Heart left ventricle (tissue), 16 donors: ENCODE measurements at regions not wholly inside any gene's neighbourhood (a gene's known extent, or its start where the extent isn't known, plus 50 kb on each side); places are given as distances from the start of the nearest gene placed in this dataset.

Source experiments
- ATAC-seq, 4 donors: fragments of 200-7000 bp; cut with Tn5 transposase; one replicate each; pipeline ENCODE4 v1.9.1; 2020 to 2022; ENCODE audit warnings: moderate library complexity in 4 of 4, mild to moderate bottlenecking in 3 of 4, moderate number of reproducible peaks in 1 of 4
- DNase-seq, 5 donors: peaks; one replicate each; pipeline ENCODE4 v3.0.0-alpha.2; 2020
- H3K27ac ChIP-seq, 12 donors: fragments of 200-600 bp; sonication (generic) in 4 of 12; one replicate each; pipeline versions ENCODE4 v1.5.0 to v1.8.0; 2016 to 2022; ENCODE audit warnings: mild to moderate bottlenecking in 2 of 12
- H3K27me3 ChIP-seq, 9 donors: fragments of 200-600 bp; sonication (generic) in 2 of 9; one replicate each; pipeline versions ENCODE4 v1.5.1 to v1.8.0; 2016 to 2022; ENCODE audit warnings: mild to moderate bottlenecking in 3 of 9
- H3K36me3 ChIP-seq, 9 donors: fragments of 200-600 bp; sonication (generic) in 2 of 9; one replicate each; pipeline versions ENCODE4 v1.5.0 to v1.8.0; 2018 to 2022; ENCODE audit warnings: mild to moderate bottlenecking in 2 of 9
- H3K4me1 ChIP-seq, 12 donors: fragments of 200-600 bp; sonication (generic) in 4 of 12; one replicate each; pipeline versions ENCODE4 v1.5.0 to v1.8.0; 2016 to 2022; ENCODE audit warnings: mild to moderate bottlenecking in 3 of 12
- H3K4me3 ChIP-seq, 12 donors: fragments of 200-600 bp; sonication (generic) in 4 of 12; one replicate each; pipeline versions ENCODE4 v1.5.0 to v1.8.0; 2017 to 2022; ENCODE audit warnings: mild to moderate bottlenecking in 9 of 12, moderate library complexity in 4 of 12
- H3K9me3 ChIP-seq, 12 donors: fragments of 200-600 bp; sonication (generic) in 4 of 12; one replicate each; pipeline versions ENCODE4 v1.5.0 to v1.8.0; 2016 to 2022; ENCODE audit warnings: mild to moderate bottlenecking in 1 of 12
- CTCF ChIP-seq, 12 donors: fragments of 200-600 bp; sonication (generic) in 4 of 12; IDR thresholded peaks; one replicate each; pipeline versions ENCODE4 v1.5.0 to v1.8.0; 2018 to 2022; ENCODE audit warnings: antibody characterized with exemption in 12 of 12, mild to moderate bottlenecking in 5 of 12
- POLR2A ChIP-seq, 2 donors: fragments of 450-650 bp; IDR thresholded peaks; one replicate each; pipeline ENCODE4 v1.6.1; 2017; ENCODE audit warnings: antibody characterized with exemption in 2 of 2, mild to moderate bottlenecking in 2 of 2, moderate library complexity in 2 of 2
- WGBS, 4 donors: extraction: QIAGEN DNeasy Blood & Tissue Kit in 2 of 4; methylation state at CpG; one replicate each; pipeline versions ENCODE4 v1.1.5 to v1.1.7; 2013 to 2018; 5-methylcytosine and 5-hydroxymethylcytosine counted together
- intact Hi-C, 10 donors: fragments of 100-400 bp; cut with DNase I; formaldehyde crosslinking; loops; one replicate each; pipeline versions ENCODE4 v1.11.1 to v1.14.2; 2022
- donor health status: ischemic (EF 13 %, LVEDD 7.1; RV severe dilation, severe dysfunction).
- donor health status: healthy with polysubstance abuse.
- donor health status: DM: no; HTN: yes; CAD: no.
- donor health status: DM: no; HTN: no; CAD: no.
- donor health status: ischemic (EF 25% LVEDD 6.9; RV normal size, moderate dysfunction).
- donor health status: ischemic (EF 25% LVEDD 5.7; RV mildly dilated, moderate dysfunction).
- donor health status: healthy.
- donor health status: DM: yes; HTN: yes; CAD: no.
- donor health status: ischemic (EF 35%, LVEDD 5.7; RV mildly dilated, moderate dysfunction).
- donor health status: nonischemic (EF 11% LVEDD 7.7; RV severe dilation, severe dysfunction).
- donor health status: DM: yes; HTN: yes; CAD: no.
- donor health status: PGD.
- donor health status: ischemic (EF 29% LVEDD 5.4; RV normal size, mild dysfunction).
- donor health status: nonischemic (EF 23%, LVEDD 6.1; RV moderate dilation, normal function).

- peaks cover 0 to 22% (median 2%) of the 10 kb centered on the region in 9 donors for H3K27me3 ChIP-seq
- 73 to 84% (median 80%) methylated on average over 3 of the region's 3 CpGs for WGBS, 4 donors
Observed at GRCh38 chr12:115762936-115763335, 514.6 kb downstream of the MED13L start.

GRCh38 chr12:115761784-115762183, 515.7 kb downstream of the MED13L start:
- no peak for ATAC-seq
- H3K9me3 ChIP-seq = no peaks in the 10 kb centered on the region
- H3K27me3 ChIP-seq = peaks cover 0 to 29% (median 4%) of the 10 kb centered on the region in 9 donors
- no peaks in the 10 kb centered on the region for H3K36me3 ChIP-seq
- no peaks in the 10 kb centered on the region for H3K4me1 ChIP-seq
- no peak for DNase-seq
- 81 to 91% (median 83%) methylated on average over 2 of the region's 2 CpGs for WGBS, 4 donors
- H3K4me3 ChIP-seq = no peak overlapping the region
- intact Hi-C loops = loop anchor here in 2 of 10 donors (5.0 to 10.0 kb wide), 2 partner anchors 153 to 156 kb away; no protein-coding TSS in a partner anchor
- no peak for TF ChIP-seq CTCF (IDR thresholded peaks at IDR 0.05)
- TF ChIP-seq POLR2A (IDR thresholded peaks at IDR 0.05) = no peak
- H3K27ac ChIP-seq = peak overlapping the region in 3 of 12 donors; percentile 3 to 18 (median 15)

More at GRCh38 chr12:115762936-115763335, 514.6 kb downstream of the MED13L start:
- Histone ChIP-seq H3K4me3 (no peak overlapping the region), H3K4me1 (no peaks in the 10 kb centered on the region), H3K9me3 (no peaks in the 10 kb centered on the region), H3K36me3 (no peaks in the 10 kb centered on the region), H3K27ac (no peak overlapping the region)
- TF ChIP-seq POLR2A (IDR thresholded peaks at IDR 0.05) (no peak), CTCF (IDR thresholded peaks at IDR 0.05) (no peak)
- ATAC-seq (no peak), DNase-seq (no peak)
- intact Hi-C loops = loop anchor here in 2 of 10 donors (5.0 to 10.0 kb wide), 2 partner anchors 152 to 154 kb away; no protein-coding TSS in a partner anchor

GRCh38 chr12:115760231-115760630, 517.3 kb downstream of the MED13L start:
- Histone ChIP-seq H3K27ac (no peak overlapping the region), H3K9me3 (no peaks in the 10 kb centered on the region), H3K27me3 (peaks cover 0 to 32% (median 18%) of the 10 kb centered on the region in 9 donors), H3K4me3 (no peak overlapping the region), H3K4me1 (no peaks in the 10 kb centered on the region), H3K36me3 (no peaks in the 10 kb centered on the region)
- 55 to 75% (median 61%) methylated on average over 5 of the region's 5 CpGs for WGBS, 4 donors
- TF ChIP-seq CTCF (IDR thresholded peaks at IDR 0.05) (no peak), POLR2A (IDR thresholded peaks at IDR 0.05) (no peak)
- DNase-seq (no peak), ATAC-seq (no peak)
- intact Hi-C loops = loop anchor here in 2 of 10 donors (5.0 to 10.0 kb wide), 2 partner anchors 155 to 157 kb away; no protein-coding TSS in a partner anchor

GRCh38 chr12:115758877-115759620, 518.4 kb downstream of the MED13L start:
- Histone ChIP-seq H3K9me3 (no peaks in the 10 kb centered on the region), H3K27ac (no peak overlapping the region), H3K36me3 (no peaks in the 10 kb centered on the region), H3K4me1 (no peaks in the 10 kb centered on the region), H3K27me3 (peaks cover 0 to 33% (median 22%) of the 10 kb centered on the region in 9 donors), H3K4me3 (no peak overlapping the region)
- DNase-seq = no peak
- intact Hi-C loops = loop anchor here in 7 of 10 donors (10.0 kb wide), 6 partner anchors 124 to 584 kb away; no protein-coding TSS in a partner anchor
- ATAC-seq = no peak
- WGBS, 4 donors = 90 to 92% (median 91%) methylated on average over 9 of the region's 9 CpGs
- TF ChIP-seq POLR2A (IDR thresholded peaks at IDR 0.05) (no peak), CTCF (IDR thresholded peaks at IDR 0.05) (no peak)
